ENCODE measurements at regions not wholly inside any gene's neighbourhood (a gene's known extent, or its start where the extent isn't known, plus 50 kb on each side); places are given as distances from the start of the nearest gene placed in this dataset.

- Histone ChIP-seq H3K27me3 (no peaks in the 10 kb centered on the region), H3K27ac (no peak overlapping the region), H3K4me3 (no peak overlapping the region), H3K9me3 (ENCODE audit: low read depth) (no peaks in the 10 kb centered on the region), H3K36me3 (no peaks in the 10 kb centered on the region), H3K4me1 (ENCODE audit: low read depth) (no peaks in the 10 kb centered on the region)
- no peak for TF ChIP-seq CTCF (IDR thresholded peaks at IDR 0.05; ENCODE audit: low read depth, low read length)
- no peak for DNase-seq (ENCODE audit: low read depth in 1 of 2, low spot score in 1 of 2)
These were observed 1462.1 kb downstream of the DPP10 start for GRCh38 chr2:115904516-115904915.

GRCh38 chr2:115908731-115909130 lies 1466.3 kb downstream of the DPP10 start:
- TF ChIP-seq CTCF (IDR thresholded peaks at IDR 0.05; ENCODE audit: low read depth, low read length) = no peak
- Histone ChIP-seq H3K27me3 (no peaks in the 10 kb centered on the region), H3K9me3 (ENCODE audit: low read depth) (no peaks in the 10 kb centered on the region)

DNA sequence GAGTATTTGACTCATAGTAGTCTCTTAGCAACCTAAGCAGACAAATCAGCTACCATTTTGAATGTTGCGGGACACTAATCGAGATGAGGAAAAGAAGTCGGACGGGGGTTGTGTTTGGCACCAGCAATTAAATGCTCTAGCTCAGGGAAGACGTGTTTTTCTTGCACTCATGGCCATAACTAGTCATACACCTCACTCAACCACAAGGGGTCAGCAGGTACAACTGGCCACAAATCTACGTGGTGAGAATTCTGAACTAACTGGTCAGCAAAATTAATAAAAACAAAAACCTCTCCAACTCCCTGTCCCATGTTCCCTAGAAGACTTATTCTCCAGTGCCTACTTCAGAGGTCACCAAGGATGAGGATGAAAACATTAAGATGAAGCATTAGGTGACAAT lies 1467.8 kb downstream of the DPP10 start:
- Histone ChIP-seq H3K4me3 (no peak overlapping the region), H3K4me1 (ENCODE audit: low read depth) (peaks cover 6% of the 10 kb centered on the region), H3K36me3 (no peaks in the 10 kb centered on the region), H3K9me3 (ENCODE audit: low read depth) (no peaks in the 10 kb centered on the region), H3K27ac (no peak overlapping the region), H3K27me3 (no peaks in the 10 kb centered on the region)
- TF ChIP-seq CTCF (IDR thresholded peaks at IDR 0.05; ENCODE audit: low read depth, low read length) = no peak
- DNase-seq (ENCODE audit: low read depth in 1 of 2, low spot score in 1 of 2) = peak in 1 of 2 donors; percentile 42

More at GRCh38 chr2:115908731-115909130, 1466.3 kb downstream of the DPP10 start:
- Histone ChIP-seq H3K36me3 (no peaks in the 10 kb centered on the region), H3K4me1 (ENCODE audit: low read depth) (peaks cover 6% of the 10 kb centered on the region), H3K27ac (no peak overlapping the region), H3K4me3 (no peak overlapping the region)
- DNase-seq (ENCODE audit: low read depth in 1 of 2, low spot score in 1 of 2) = no peak

GRCh38 chr2:115913921-115914320 lies 1471.5 kb downstream of the DPP10 start:
- Histone ChIP-seq H3K4me1 (ENCODE audit: low read depth) (peaks cover 6% of the 10 kb centered on the region), H3K27me3 (no peaks in the 10 kb centered on the region), H3K27ac (no peak overlapping the region), H3K36me3 (no peaks in the 10 kb centered on the region), H3K9me3 (ENCODE audit: low read depth) (no peaks in the 10 kb centered on the region), H3K4me3 (no peak overlapping the region)
- no peak for DNase-seq (ENCODE audit: low read depth in 1 of 2, low spot score in 1 of 2)
- no peak for TF ChIP-seq CTCF (IDR thresholded peaks at IDR 0.05; ENCODE audit: low read depth, low read length)

- DNase-seq (ENCODE audit: low read depth in 1 of 2, low spot score in 1 of 2) = no peak
- Histone ChIP-seq H3K4me1 (ENCODE audit: low read depth) (no peaks in the 10 kb centered on the region), H3K27ac (no peak overlapping the region), H3K9me3 (ENCODE audit: low read depth) (no peaks in the 10 kb centered on the region), H3K27me3 (no peaks in the 10 kb centered on the region), H3K4me3 (no peak overlapping the region), H3K36me3 (no peaks in the 10 kb centered on the region)
- TF ChIP-seq CTCF (IDR thresholded peaks at IDR 0.05; ENCODE audit: low read depth, low read length) = no peak
These were observed 1479.1 kb downstream of the DPP10 start for GRCh38 chr2:115921541-115921940.

- H3K4me3 ChIP-seq = no peak overlapping the region
- no peaks in the 10 kb centered on the region for H3K36me3 ChIP-seq
- no peaks in the 10 kb centered on the region for H3K4me1 ChIP-seq (ENCODE audit: low read depth)
- no peaks in the 10 kb centered on the region for H3K9me3 ChIP-seq (ENCODE audit: low read depth)
- no peak for DNase-seq (ENCODE audit: low read depth in 1 of 2, low spot score in 1 of 2)
- H3K27me3 ChIP-seq = no peaks in the 10 kb centered on the region
- TF ChIP-seq CTCF (IDR thresholded peaks at IDR 0.05; ENCODE audit: low read depth, low read length) = no peak
- no peak overlapping the region for H3K27ac ChIP-seq
These were observed 1497.5 kb downstream of the DPP10 start for GRCh38 chr2:115939902-115940301.
